HCEC 1CT (cell line): ENCODE measurements at regions not wholly inside any gene's neighbourhood (a gene's known extent, or its start where the extent isn't known, plus 50 kb on each side); places are given as distances from the start of the nearest gene placed in this dataset.

ENCODE experiments used
- DNase-seq: peaks from one replicate; pipeline ENCODE4 v3.0.0-alpha.2; 2017

DNA sequence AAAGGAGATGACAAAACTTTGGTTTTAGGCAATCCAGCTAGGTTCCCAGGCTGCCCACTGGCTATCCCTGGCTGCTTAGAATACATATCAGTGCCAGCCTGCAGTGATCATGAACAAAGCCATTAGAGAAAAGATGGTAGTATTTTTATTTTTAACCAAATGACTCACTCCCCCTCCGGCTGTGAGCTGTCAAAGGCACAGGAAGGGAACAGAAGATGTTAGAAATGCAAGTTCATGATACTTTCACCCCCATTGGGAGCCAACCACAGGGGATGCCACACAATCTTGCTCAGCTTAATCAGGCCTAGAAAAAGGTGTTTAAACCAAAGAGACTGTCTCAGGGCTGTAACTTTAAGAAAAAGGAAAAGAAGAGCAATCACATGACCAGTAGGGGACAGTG is 70.3 kb upstream of the ASTN2 start:
- DNase-seq: no peak

DNA sequence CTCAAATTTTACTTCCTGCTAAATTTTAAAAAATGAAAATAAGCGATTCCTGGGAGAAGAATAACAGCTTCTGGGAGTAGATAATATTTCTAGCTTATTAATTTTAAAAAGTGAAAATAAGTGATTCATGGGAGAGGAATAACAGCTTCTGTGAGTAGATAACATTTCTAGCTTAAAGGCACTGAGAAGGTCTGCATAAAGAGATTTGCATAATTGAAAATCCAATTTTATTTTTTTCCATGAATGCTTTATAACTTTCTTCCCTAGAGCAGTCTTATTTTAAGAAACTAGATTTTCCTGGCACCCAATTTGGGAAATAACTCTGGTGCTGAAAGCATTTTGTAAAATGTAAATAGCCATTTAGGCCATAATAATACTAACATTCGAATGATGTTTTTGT is 65.9 kb upstream of the ASTN2 start:
- no peak for DNase-seq

DNA sequence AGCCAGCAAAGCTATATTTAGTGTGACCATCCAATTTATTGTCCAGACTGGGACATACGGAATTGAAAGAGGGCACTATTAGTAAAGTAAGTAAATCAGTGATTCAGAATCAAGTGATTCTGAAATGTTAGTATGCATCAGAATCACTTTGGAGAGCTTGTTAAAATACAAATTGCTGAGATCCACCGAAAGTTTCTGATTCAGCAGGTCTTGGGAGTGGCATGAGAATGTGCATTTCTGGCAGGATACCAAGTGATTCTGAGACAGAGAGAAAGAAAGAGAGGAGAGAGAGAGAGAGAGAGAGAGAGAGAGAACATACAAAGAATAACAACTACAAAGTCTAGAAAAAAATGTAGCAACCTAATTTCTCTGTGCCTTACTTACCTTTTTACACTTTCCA is 65.4 kb upstream of the ASTN2 start:
- no peak for DNase-seq

DNA sequence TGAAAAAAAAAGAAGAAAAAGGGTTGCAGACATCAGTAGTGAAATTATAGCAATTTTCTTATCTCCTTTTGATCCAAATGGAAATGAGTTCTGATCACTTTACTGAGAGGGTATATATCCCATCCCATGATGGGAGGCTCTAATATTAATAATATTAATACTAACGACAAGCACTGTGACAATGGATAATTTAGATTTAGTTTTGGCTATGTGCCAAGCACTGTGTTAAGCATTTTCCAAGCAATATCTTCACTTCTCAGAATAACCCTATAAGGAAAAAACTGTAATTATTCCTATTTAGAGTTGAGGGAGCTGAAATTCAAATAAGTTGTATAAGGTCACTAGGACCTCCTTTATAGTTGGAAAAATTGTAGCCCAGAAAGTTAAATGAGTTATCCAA is 58.4 kb upstream of the ASTN2 start:
- DNase-seq: no peak

DNA sequence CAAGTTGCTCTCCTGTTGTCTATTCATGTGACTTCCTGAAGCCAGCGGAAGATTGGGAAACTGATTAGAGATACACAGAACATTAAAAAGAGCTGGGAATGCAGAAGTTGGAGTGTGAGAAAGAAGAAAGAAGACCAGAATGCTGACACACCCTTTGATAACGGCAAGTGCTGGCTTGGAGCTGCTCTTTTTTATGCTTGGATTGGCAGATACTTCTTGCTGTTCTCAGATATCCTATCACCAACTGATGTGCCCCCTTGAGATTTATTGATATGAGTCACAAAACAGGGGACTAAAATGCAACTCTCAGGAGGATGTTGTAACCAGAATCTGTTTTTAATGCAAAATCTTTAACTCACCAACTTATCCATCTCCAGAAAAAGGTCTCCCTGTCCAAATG is 56.0 kb upstream of the ASTN2 start:
- no peak for DNase-seq

DNA sequence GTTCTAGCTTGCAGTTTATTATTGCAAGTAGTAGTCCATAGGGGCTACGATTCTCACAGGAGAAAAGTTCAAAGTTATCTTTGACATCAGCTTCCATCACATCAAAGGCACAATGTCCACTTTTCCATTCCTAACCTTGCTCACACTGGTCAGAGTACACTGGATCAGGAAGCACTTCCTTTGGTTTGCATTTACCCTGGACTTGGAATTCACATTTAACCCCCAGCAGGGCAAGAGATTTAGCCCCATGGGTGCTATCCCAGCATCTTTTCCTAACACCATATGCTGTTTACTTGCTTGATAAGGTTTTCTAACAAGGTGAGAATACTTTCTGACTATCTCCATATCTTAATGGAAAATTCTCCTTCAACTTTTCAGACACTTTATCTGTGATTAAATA is 55.6 kb upstream of the ASTN2 start:
- no peak for DNase-seq

DNA sequence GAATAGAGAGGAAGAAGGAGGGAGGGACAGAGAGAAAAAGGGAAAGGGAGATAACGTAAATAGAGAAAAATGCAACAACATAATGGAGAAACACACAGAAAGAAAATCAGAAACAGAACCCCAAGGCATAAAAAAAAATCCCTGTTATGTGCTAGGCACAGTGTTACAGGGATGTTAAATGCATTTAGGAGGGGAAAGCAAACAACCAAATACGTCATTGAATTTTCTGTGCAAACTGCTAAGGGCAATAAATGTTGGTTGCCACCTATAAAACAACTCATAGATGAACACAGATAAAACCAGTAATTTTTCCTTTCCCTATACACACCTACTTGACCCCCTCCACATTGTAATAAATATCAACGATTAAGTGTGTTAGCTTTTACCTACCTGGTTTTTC is 51.3 kb upstream of the ASTN2 start:
- DNase-seq: no peak

DNA sequence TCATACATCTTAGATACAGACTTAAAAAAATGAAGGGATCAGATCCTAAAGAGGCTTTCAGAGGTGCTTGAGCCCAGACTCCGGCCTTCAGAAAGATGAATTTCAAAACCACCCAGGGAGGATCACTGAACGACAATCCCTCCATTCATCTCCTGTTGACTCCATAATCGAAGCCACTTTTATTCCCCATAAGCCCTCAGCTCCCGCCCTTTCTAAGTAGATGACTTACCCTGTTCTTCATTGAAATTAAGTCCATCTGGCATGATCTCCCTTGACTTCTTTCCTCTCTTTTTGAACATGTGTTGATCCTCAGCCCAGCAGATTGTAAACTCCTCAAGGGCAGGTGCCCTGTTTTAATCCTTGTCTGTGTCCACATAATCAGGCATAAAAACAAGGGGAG is 50.8 kb upstream of the ASTN2 start:
- DNase-seq: no peak

DNA sequence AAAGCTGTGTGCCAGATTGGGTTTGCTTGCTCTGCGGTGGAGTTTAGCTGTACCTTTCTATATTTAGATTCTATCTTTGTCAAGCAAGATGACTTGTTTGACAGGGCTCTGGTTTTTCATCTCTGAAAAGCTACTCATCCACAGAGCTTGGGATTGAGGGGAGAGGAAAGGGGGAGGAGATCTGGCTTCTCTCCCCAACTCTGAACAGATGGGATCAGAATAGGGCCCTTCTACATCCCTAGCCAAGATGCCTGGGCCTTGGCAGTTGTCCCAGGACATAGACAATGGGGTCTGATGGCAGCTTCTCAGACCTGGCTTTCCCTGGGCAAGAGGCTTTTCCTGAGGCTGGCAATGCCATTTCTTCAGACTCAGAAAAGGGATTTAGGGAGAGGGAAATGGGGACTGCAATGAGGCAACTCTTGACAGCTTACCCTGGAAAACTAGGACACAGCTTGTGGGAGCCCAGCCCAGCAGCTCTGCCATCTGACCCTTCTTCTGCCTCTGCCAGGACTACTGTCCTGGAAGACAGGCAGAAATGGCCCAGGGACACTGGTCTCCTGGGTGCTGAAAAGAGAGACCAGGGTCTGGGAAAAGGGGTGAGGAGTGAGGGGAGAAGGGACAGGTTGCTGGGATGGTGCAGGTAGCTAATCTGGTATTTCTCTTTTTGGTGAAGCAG is 50.2 kb upstream of the ASTN2 start:
- no peak for DNase-seq
